ENCODE measurements at regions not wholly inside any gene's neighbourhood (a gene's known extent, or its start where the extent isn't known, plus 50 kb on each side); places are given as distances from the start of the nearest gene placed in this dataset.

DNA sequence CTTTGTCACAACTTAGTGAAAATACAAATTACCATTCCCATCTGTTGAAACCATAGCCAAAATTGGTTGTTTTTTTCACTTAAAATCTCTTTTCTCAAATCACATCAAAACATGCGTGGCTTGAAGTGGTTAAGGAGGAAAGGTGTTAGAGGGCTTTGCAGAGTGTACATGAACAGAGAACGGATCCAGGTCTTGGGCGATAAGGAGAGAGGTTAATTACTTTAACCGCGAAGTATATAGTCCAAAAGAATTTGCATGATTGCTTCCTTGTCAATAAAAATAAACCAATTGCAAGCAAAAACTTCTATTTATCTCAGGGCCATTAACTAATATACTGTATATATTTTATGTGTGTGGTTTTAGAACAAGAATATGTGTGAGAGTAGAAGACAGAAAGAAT is 813.9 kb upstream of the SORCS1 start:
- DNase-seq (ENCODE audit: low spot score) (no peak), ATAC-seq (no peak)
- ChIA-PET CTCF (no interaction called here), POLR2A (no interaction called here)
- Mint-ChIP-seq H3K4me3 (no peak overlapping the region), H3K27ac (no peak overlapping the region), H3K4me1 (no peaks in the 10 kb centered on the region), H3K9me3 (peaks cover 37% of the 10 kb centered on the region), H3K27me3 (ENCODE audit: low read depth) (no peaks in the 10 kb centered on the region), H3K36me3 (peaks cover 12% of the 10 kb centered on the region)
- TF ChIP-seq, protein P1, sequence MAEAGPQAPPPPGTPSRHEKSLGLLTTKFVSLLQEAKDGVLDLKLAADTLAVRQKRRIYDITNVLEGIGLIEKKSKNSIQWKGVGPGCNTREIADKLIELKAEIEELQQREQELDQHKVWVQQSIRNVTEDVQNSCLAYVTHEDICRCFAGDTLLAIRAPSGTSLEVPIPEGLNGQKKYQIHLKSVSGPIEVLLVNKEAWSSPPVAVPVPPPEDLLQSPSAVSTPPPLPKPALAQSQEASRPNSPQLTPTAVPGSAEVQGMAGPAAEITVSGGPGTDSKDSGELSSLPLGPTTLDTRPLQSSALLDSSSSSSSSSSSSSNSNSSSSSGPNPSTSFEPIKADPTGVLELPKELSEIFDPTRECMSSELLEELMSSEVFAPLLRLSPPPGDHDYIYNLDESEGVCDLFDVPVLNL (CRISPR knock-in tag; IDR thresholded peaks at IDR 0.05; ENCODE audit: borderline replicate concordance, low read depth) = no peak
- TF ChIP-seq GTF2I (CRISPR knock-in tag; conservative IDR thresholded peaks at IDR 0.05) = no peak
- no peak for TF ChIP-seq SMAD4 (CRISPR knock-in tag; IDR thresholded peaks at IDR 0.05)
- no peak for TF ChIP-seq HMGA2 (CRISPR knock-in tag; IDR thresholded peaks at IDR 0.05)
- no peak for TF ChIP-seq FOXK1 (CRISPR knock-in tag; IDR thresholded peaks at IDR 0.05)
- TF ChIP-seq SOX15 (CRISPR knock-in tag; IDR thresholded peaks at IDR 0.05) = no peak
- TF ChIP-seq MXD4 (CRISPR knock-in tag; IDR thresholded peaks at IDR 0.05; ENCODE audit: borderline replicate concordance) = no peak
- TF ChIP-seq FOXP1 (CRISPR knock-in tag; IDR thresholded peaks at IDR 0.05; ENCODE audit: borderline replicate concordance) = no peak
- TF ChIP-seq KAT7 (CRISPR knock-in tag; IDR thresholded peaks at IDR 0.05; ENCODE audit: borderline replicate concordance) = no peak
- TF ChIP-seq, protein P2, sequence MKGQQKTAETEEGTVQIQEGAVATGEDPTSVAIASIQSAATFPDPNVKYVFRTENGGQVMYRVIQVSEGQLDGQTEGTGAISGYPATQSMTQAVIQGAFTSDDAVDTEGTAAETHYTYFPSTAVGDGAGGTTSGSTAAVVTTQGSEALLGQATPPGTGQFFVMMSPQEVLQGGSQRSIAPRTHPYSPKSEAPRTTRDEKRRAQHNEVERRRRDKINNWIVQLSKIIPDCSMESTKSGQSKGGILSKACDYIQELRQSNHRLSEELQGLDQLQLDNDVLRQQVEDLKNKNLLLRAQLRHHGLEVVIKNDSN (CRISPR knock-in tag; IDR thresholded peaks at IDR 0.05) = no peak
- TF ChIP-seq NR1H2 (CRISPR knock-in tag; IDR thresholded peaks at IDR 0.05) = no peak
- TF ChIP-seq EMX1 (CRISPR knock-in tag; IDR thresholded peaks at IDR 0.05) = no peak
- TF ChIP-seq, protein P3, sequence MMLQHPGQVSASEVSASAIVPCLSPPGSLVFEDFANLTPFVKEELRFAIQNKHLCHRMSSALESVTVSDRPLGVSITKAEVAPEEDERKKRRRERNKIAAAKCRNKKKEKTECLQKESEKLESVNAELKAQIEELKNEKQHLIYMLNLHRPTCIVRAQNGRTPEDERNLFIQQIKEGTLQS (CRISPR knock-in tag; conservative IDR thresholded peaks at IDR 0.05) = no peak
- TF ChIP-seq, protein P4, sequence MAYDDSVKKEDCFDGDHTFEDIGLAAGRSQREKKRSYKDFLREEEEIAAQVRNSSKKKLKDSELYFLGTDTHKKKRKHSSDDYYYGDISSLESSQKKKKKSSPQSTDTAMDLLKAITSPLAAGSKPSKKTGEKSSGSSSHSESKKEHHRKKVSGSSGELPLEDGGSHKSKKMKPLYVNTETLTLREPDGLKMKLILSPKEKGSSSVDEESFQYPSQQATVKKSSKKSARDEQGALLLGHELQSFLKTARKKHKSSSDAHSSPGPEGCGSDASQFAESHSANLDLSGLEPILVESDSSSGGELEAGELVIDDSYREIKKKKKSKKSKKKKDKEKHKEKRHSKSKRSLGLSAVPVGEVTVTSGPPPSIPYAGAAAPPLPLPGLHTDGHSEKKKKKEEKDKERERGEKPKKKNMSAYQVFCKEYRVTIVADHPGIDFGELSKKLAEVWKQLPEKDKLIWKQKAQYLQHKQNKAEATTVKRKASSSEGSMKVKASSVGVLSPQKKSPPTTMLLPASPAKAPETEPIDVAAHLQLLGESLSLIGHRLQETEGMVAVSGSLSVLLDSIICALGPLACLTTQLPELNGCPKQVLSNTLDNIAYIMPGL (CRISPR knock-in tag; IDR thresholded peaks at IDR 0.05) = no peak
- TF ChIP-seq CBFB (CRISPR knock-in tag; IDR thresholded peaks at IDR 0.05; ENCODE audit: low read depth) = no peak

DNA sequence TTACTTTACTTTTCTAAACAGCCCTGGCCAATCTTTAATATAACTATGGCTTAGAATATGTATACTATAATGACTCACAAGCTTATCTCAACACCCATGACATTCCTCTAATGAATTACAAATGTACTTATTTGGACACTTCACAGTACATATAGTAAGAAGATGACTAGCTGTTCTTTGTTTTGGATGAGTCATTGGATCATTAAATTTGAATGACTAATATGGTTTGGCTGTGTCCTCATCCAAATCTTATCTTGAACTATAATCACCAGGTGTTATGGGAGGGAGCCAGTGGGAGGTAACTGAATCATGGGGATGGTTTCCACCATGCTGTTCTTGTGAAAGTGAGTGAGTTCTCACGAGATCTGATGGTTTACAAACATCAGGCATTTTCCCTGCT is 807.5 kb upstream of the SORCS1 start:
- POLR2A ChIA-PET = no interaction called here
- Mint-ChIP-seq H3K27me3 (ENCODE audit: low read depth) (no peaks in the 10 kb centered on the region), H3K4me1 (peaks cover 11% of the 10 kb centered on the region), H3K27ac (no peak overlapping the region), H3K4me3 (no peak overlapping the region), H3K9me3 (peaks cover 36% of the 10 kb centered on the region), H3K36me3 (peaks cover 14% of the 10 kb centered on the region)
- CTCF ChIA-PET = no interaction called here
- DNase-seq (ENCODE audit: low spot score) = no peak
- no peak for ATAC-seq
- TF ChIP-seq, protein P5, sequence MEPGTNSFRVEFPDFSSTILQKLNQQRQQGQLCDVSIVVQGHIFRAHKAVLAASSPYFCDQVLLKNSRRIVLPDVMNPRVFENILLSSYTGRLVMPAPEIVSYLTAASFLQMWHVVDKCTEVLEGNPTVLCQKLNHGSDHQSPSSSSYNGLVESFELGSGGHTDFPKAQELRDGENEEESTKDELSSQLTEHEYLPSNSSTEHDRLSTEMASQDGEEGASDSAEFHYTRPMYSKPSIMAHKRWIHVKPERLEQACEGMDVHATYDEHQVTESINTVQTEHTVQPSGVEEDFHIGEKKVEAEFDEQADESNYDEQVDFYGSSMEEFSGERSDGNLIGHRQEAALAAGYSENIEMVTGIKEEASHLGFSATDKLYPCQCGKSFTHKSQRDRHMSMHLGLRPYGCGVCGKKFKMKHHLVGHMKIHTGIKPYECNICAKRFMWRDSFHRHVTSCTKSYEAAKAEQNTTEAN (CRISPR knock-in tag; IDR thresholded peaks at IDR 0.05) = no peak
- TF ChIP-seq CREB1 (CRISPR knock-in tag; IDR thresholded peaks at IDR 0.05) (no peak), TCF7 (CRISPR knock-in tag; IDR thresholded peaks at IDR 0.05; ENCODE audit: low read depth) (no peak), TEAD1 (CRISPR knock-in tag; IDR thresholded peaks at IDR 0.05) (no peak), NFYB (CRISPR knock-in tag; conservative IDR thresholded peaks at IDR 0.05; ENCODE audit: low read depth) (no peak)
- TF ChIP-seq, protein P6, sequence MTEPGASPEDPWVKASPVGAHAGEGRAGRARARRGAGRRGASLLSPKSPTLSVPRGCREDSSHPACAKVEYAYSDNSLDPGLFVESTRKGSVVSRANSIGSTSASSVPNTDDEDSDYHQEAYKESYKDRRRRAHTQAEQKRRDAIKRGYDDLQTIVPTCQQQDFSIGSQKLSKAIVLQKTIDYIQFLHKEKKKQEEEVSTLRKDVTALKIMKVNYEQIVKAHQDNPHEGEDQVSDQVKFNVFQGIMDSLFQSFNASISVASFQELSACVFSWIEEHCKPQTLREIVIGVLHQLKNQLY (CRISPR knock-in tag; IDR thresholded peaks at IDR 0.05) = no peak
- TF ChIP-seq, protein P7, sequence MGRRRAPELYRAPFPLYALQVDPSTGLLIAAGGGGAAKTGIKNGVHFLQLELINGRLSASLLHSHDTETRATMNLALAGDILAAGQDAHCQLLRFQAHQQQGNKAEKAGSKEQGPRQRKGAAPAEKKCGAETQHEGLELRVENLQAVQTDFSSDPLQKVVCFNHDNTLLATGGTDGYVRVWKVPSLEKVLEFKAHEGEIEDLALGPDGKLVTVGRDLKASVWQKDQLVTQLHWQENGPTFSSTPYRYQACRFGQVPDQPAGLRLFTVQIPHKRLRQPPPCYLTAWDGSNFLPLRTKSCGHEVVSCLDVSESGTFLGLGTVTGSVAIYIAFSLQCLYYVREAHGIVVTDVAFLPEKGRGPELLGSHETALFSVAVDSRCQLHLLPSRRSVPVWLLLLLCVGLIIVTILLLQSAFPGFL (CRISPR knock-in tag; IDR thresholded peaks at IDR 0.05; ENCODE audit: borderline replicate concordance) = no peak
- TF ChIP-seq, protein P8, sequence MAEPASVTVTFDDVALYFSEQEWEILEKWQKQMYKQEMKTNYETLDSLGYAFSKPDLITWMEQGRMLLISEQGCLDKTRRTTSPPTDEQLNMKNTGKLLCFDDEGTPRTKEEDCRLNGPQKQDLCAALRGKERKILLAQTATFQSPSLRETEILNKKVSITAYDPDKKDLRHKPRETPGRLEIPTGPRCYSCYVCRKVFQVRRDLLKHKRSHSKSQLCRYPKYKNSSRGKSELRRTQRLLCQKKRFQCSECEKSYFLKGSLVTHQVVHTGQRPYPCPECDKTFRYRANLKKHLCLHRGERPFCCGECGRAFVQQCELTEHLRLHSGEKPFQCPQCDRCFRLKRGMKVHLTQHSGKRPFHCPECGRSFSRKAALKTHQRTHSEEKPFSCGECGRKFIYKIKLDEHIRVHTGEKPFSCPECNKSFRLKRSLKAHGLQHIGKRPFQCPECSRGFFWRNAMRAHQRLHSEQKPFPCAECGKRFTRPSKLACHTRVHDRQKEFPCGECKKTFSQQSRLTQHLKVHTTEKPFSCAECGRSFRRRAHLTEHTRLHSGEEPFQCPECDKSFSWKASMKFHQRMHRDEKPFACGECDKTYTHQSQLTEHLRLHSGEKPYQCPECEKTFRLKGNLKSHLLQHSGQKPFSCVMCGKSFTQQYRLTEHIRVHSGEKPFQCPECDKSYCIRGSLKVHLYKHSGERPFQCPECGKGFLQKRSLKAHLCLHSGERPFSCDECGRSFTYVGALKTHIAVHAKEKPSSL (CRISPR knock-in tag; conservative IDR thresholded peaks at IDR 0.05) = no peak
- TF ChIP-seq, protein P9, sequence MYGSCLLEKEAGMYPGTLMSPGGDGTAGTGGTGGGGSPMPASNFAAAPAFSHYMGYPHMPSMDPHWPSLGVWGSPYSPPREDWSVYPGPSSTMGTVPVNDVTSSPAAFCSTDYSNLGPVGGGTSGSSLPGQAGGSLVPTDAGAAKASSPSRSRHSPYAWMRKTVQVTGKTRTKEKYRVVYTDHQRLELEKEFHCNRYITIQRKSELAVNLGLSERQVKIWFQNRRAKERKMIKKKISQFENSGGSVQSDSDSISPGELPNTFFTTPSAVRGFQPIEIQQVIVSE (CRISPR knock-in tag; IDR thresholded peaks at IDR 0.05; ENCODE audit: borderline replicate concordance) = no peak

Data from WTC11 (cell line).